CD4-positive, alpha-beta T cell treated with Interleukin-1 beta for 1 hour (primary cell): ENCODE measurements at regions not wholly inside any gene's neighbourhood (a gene's known extent, or its start where the extent isn't known, plus 50 kb on each side); places are given as distances from the start of the nearest gene placed in this dataset.

Source experiments
- DNase-seq, 2 donors: peaks; one replicate each; pipeline ENCODE4 v3.0.0-alpha.2; 2020 to 2022

GRCh38 chr17:68185820-68186219, 62.0 kb upstream of the AMZ2 start:
- no peak for DNase-seq

GRCh38 chr17:68190495-68190894, 57.3 kb upstream of the AMZ2 start:
- DNase-seq, result no peak

GRCh38 chr17:68195667-68196393, 52.0 kb upstream of the AMZ2 start:
- DNase-seq, result no peak

- DNase-seq, result no peak
These were observed 51.3 kb upstream of the AMZ2 start for GRCh38 chr17:68196394-68197090.

- no peak for DNase-seq
These were observed 50.5 kb upstream of the AMZ2 start for GRCh38 chr17:68197091-68197996.

GRCh38 chr17:68197997-68198930, 49.6 kb upstream of the AMZ2 start:
- no peak for DNase-seq
